ENCODE measurements at regions not wholly inside any gene's neighbourhood (a gene's known extent, or its start where the extent isn't known, plus 50 kb on each side); places are given as distances from the start of the nearest gene placed in this dataset.

- Histone ChIP-seq H3K27me3 (ENCODE audit: insufficient read depth, low read length) (no peaks in the 10 kb centered on the region), H3K9me3 (ENCODE audit: control insufficient read depth in 1 of 2, insufficient read depth in 1 of 2, low read depth in 1 of 2, low read length in 2 of 2) (peaks cover 0 to 3% of the 10 kb centered on the region in 2 experiments; a peak in 1 of 4 replicates), H3K4me1 (ENCODE audit: control insufficient read depth in 1 of 2, insufficient read depth in 2 of 2, low read length in 2 of 2) (no peaks in the 10 kb centered on the region), H3K4me3 (replicated peaks in 1 of 2; ENCODE audit: low read depth in 1 of 2, low read length in 2 of 2) (no peak overlapping the region), H3K36me3 (ENCODE audit: control insufficient read depth in 1 of 2, insufficient read depth in 2 of 2, low read length in 2 of 2) (no peaks in the 10 kb centered on the region), H2AFZ (ENCODE audit: low read depth, low read length, poor library complexity, severe bottlenecking) (no peak overlapping the region), H3K9ac (ENCODE audit: low read length) (no peak overlapping the region), H3K27ac (ENCODE audit: low read depth, low read length) (no peak overlapping the region), H3K4me2 (ENCODE audit: low read length) (no peak overlapping the region), H4K20me1 (ENCODE audit: insufficient read depth) (no peaks in the 10 kb centered on the region), H3K9me2 (ENCODE audit: insufficient read depth) (no peaks in the 10 kb centered on the region), H3K79me2 (ENCODE audit: insufficient read depth, low read length) (no peaks in the 10 kb centered on the region)
- BruUV-seq (replicated peaks), result no TSS peak
- ATAC-seq (no peak), DNase-seq (ENCODE audit: low read depth, low spot score) (no peak)
- TF ChIP-seq, protein P1, sequence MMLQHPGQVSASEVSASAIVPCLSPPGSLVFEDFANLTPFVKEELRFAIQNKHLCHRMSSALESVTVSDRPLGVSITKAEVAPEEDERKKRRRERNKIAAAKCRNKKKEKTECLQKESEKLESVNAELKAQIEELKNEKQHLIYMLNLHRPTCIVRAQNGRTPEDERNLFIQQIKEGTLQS (IDR thresholded peaks at IDR 0.05), result no peak
- TF ChIP-seq EZH2 (IDR thresholded peaks at IDR 0.05) (no peak), SIN3A (IDR thresholded peaks at IDR 0.05; ENCODE audit: low read depth) (no peak), ZBTB33 (IDR thresholded peaks at IDR 0.05; ENCODE audit: extremely low read depth, insufficient replicate concordance, low read length) (no peak), CTCF (IDR thresholded peaks at IDR 0.05 in 2 of 3, conservative IDR thresholded peaks at IDR 0.05 in 1 of 3; ENCODE audit: borderline replicate concordance in 1 of 3, insufficient read depth in 1 of 3, low read depth in 2 of 3, low read length in 2 of 3) (no peak), SRF (IDR thresholded peaks at IDR 0.05; ENCODE audit: low read depth) (no peak), YY1 (IDR thresholded peaks at IDR 0.05; ENCODE audit: extremely low read depth, insufficient replicate concordance, low read depth, low read length) (no peak), CEBPB (IDR thresholded peaks at IDR 0.05; ENCODE audit: low read depth) (no peak), JUND (IDR thresholded peaks at IDR 0.05) (no peak), POLR2AphosphoS5 (IDR thresholded peaks at IDR 0.05; ENCODE audit: low read depth, low read length) (no peak)
- ChIA-PET CTCF (no interaction called here), POLR2A (no interaction called here), RAD21 (ENCODE audit: low non-redundant PET in 1 of 2, low total read pairs in 2 of 2, uncharacterized antibody in 2 of 2, unreplicated experiment in 2 of 2) (no interaction called here)
- intact Hi-C loops (cut with micrococcal nuclease), result no loop called here
Observed at GRCh38 chr6:23775127-23775526, 350.9 kb upstream of the NRSN1 start.
